ENCODE measurements at regions not wholly inside any gene's neighbourhood (a gene's known extent, or its start where the extent isn't known, plus 50 kb on each side); places are given as distances from the start of the nearest gene placed in this dataset.

- CTCF ChIA-PET (ENCODE audit: unreplicated experiment) = no interaction called here
Observed at GRCh38 chr12:92619730-92620684, 82.8 kb upstream of the PLEKHG7 start.

GRCh38 chr12:92619026-92619425 is 83.8 kb upstream of the PLEKHG7 start:
- ChIA-PET CTCF (ENCODE audit: unreplicated experiment) (no interaction called here), POLR2A (no interaction called here)
- Histone ChIP-seq H3K4me2 (ENCODE audit: low read length) (no peak overlapping the region), H3K36me3 (ENCODE audit: insufficient read depth, low read length) (no peaks in the 10 kb centered on the region), H2AFZ (ENCODE audit: low read length) (no peak overlapping the region), H3K9me2 (ENCODE audit: insufficient read depth, low read length) (no peaks in the 10 kb centered on the region), H3K9me3 (ENCODE audit: low read length) (no peaks in the 10 kb centered on the region), H4K20me1 (ENCODE audit: insufficient read depth, low read length) (no peaks in the 10 kb centered on the region), H3K4me3 (ENCODE audit: low read depth, low read length, poor library complexity, severe bottlenecking) (no peak overlapping the region), H3K4me1 (ENCODE audit: insufficient read depth, low read length, poor library complexity, severe bottlenecking) (no peaks in the 10 kb centered on the region), H3K27ac (ENCODE audit: low read depth, low read length, poor library complexity, severe bottlenecking) (no peak overlapping the region), H3K79me2 (ENCODE audit: insufficient read depth, low read depth, low read length) (no peaks in the 10 kb centered on the region)
- BruUV-seq (replicated peaks) = no TSS peak
- TF ChIP-seq EZH2phosphoT487 (IDR thresholded peaks at IDR 0.05; ENCODE audit: borderline replicate concordance, low read depth, low read length) = no peak
- no peak for TF ChIP-seq CTCF (conservative IDR thresholded peaks at IDR 0.05; ENCODE audit: low read length)
- intact Hi-C loops (cut with micrococcal nuclease; ENCODE audit: unreplicated experiment) = no loop called here
- DNase-seq (ENCODE audit: low spot score) = no peak

More at GRCh38 chr12:92619730-92620684, 82.8 kb upstream of the PLEKHG7 start:
- no TSS peak for BruUV-seq (replicated peaks)
- POLR2A ChIA-PET = no interaction called here
- H2AFZ ChIP-seq (ENCODE audit: low read length) = no peak overlapping the region
- no peaks in the 10 kb centered on the region for H3K9me2 ChIP-seq (ENCODE audit: insufficient read depth, low read length)
- H3K9me3 ChIP-seq (ENCODE audit: low read length) = no peaks in the 10 kb centered on the region
- H3K4me2 ChIP-seq (ENCODE audit: low read length) = no peak overlapping the region
- intact Hi-C loops (cut with micrococcal nuclease; ENCODE audit: unreplicated experiment) = loop anchor here (5.0 kb wide), 1 partner anchor 1658 kb away; no protein-coding TSS in a partner anchor
- no peaks in the 10 kb centered on the region for H3K36me3 ChIP-seq (ENCODE audit: insufficient read depth, low read length)
- TF ChIP-seq CTCF (conservative IDR thresholded peaks at IDR 0.05; ENCODE audit: low read length) = no peak
- TF ChIP-seq EZH2phosphoT487 (IDR thresholded peaks at IDR 0.05; ENCODE audit: borderline replicate concordance, low read depth, low read length) = no peak
- no peaks in the 10 kb centered on the region for H3K4me1 ChIP-seq (ENCODE audit: insufficient read depth, low read length, poor library complexity, severe bottlenecking)
- H3K27ac ChIP-seq (ENCODE audit: low read depth, low read length, poor library complexity, severe bottlenecking) = no peak overlapping the region
- DNase-seq (ENCODE audit: low spot score) = no peak
- no peaks in the 10 kb centered on the region for H4K20me1 ChIP-seq (ENCODE audit: insufficient read depth, low read length)
- no peaks in the 10 kb centered on the region for H3K79me2 ChIP-seq (ENCODE audit: insufficient read depth, low read depth, low read length)
- H3K4me3 ChIP-seq (ENCODE audit: low read depth, low read length, poor library complexity, severe bottlenecking) = no peak overlapping the region

GRCh38 chr12:92615703-92616102 is 87.1 kb upstream of the PLEKHG7 start:
- no peak overlapping the region for H2AFZ ChIP-seq (ENCODE audit: low read length)
- ChIA-PET POLR2A (interaction anchor here (1.3 kb wide), 1 partner anchor 14 kb away, joined by 8 read pairs; no protein-coding TSS in a partner anchor), CTCF (ENCODE audit: unreplicated experiment) (no interaction called here)
- H3K4me1 ChIP-seq (ENCODE audit: insufficient read depth, low read length, poor library complexity, severe bottlenecking) = no peaks in the 10 kb centered on the region
- no peaks in the 10 kb centered on the region for H3K9me2 ChIP-seq (ENCODE audit: insufficient read depth, low read length)
- BruUV-seq (replicated peaks) = no TSS peak
- H3K4me2 ChIP-seq (ENCODE audit: low read length) = no peak overlapping the region
- no peak for DNase-seq (ENCODE audit: low spot score)
- no peak overlapping the region for H3K4me3 ChIP-seq (ENCODE audit: low read depth, low read length, poor library complexity, severe bottlenecking)
- intact Hi-C loops (cut with micrococcal nuclease; ENCODE audit: unreplicated experiment) = no loop called here
- H3K36me3 ChIP-seq (ENCODE audit: insufficient read depth, low read length) = no peaks in the 10 kb centered on the region
- H3K9me3 ChIP-seq (ENCODE audit: low read length) = no peaks in the 10 kb centered on the region
- H3K79me2 ChIP-seq (ENCODE audit: insufficient read depth, low read depth, low read length) = no peaks in the 10 kb centered on the region
- H3K27ac ChIP-seq (ENCODE audit: low read depth, low read length, poor library complexity, severe bottlenecking) = no peak overlapping the region
- TF ChIP-seq EZH2phosphoT487 (IDR thresholded peaks at IDR 0.05; ENCODE audit: borderline replicate concordance, low read depth, low read length) = no peak
- no peaks in the 10 kb centered on the region for H4K20me1 ChIP-seq (ENCODE audit: insufficient read depth, low read length)

All from OCI-LY7 (cell line).